GM12865 (cell line): ENCODE measurements at regions not wholly inside any gene's neighbourhood (a gene's known extent, or its start where the extent isn't known, plus 50 kb on each side); places are given as distances from the start of the nearest gene placed in this dataset.

Source experiments
- DNase-seq: peaks from one replicate; pipeline ENCODE4 v3.0.0; 2010; ENCODE audit warnings: low read depth
- H3K4me3 ChIP-seq: 2 replicates; pipeline ENCODE4 v1.5.1; 2011; ENCODE audit warnings: mild to moderate bottlenecking, low read depth, low read length, control low read depth
- TF ChIP-seq, protein P1 (sequence below): IDR thresholded peaks from 2 replicates; pipeline ENCODE4 v1.5.1; 2011; ENCODE audit warnings: low read length, control low read depth, low read depth, inconsistent platforms; ENCODE audit not compliant: insufficient read depth; ENCODE audit errors: missing control alignments

DNA sequence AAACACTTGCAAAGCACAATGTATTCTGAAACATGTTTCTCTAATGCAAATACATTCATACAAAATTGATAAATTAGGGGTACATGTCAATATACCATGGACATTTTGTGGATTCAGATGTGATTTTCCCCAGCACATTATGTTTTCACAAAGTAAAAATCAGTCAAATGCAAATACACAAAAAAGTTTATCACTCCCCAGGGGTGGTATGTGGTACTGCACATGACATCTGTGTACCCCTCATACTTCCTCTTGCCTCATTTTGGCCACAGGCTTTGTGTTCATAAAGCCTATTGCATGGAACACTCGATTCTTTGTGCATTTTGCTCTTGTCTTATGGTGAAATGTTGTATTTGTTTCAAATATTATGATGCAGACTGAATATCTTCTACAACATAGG lies 116.8 kb upstream of the PDE4D start:
- no peak overlapping the region for H3K4me3 ChIP-seq
- peak; percentile 9 for DNase-seq
- TF ChIP-seq, protein P1, sequence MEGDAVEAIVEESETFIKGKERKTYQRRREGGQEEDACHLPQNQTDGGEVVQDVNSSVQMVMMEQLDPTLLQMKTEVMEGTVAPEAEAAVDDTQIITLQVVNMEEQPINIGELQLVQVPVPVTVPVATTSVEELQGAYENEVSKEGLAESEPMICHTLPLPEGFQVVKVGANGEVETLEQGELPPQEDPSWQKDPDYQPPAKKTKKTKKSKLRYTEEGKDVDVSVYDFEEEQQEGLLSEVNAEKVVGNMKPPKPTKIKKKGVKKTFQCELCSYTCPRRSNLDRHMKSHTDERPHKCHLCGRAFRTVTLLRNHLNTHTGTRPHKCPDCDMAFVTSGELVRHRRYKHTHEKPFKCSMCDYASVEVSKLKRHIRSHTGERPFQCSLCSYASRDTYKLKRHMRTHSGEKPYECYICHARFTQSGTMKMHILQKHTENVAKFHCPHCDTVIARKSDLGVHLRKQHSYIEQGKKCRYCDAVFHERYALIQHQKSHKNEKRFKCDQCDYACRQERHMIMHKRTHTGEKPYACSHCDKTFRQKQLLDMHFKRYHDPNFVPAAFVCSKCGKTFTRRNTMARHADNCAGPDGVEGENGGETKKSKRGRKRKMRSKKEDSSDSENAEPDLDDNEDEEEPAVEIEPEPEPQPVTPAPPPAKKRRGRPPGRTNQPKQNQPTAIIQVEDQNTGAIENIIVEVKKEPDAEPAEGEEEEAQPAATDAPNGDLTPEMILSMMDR = peak; percentile 18

DNA sequence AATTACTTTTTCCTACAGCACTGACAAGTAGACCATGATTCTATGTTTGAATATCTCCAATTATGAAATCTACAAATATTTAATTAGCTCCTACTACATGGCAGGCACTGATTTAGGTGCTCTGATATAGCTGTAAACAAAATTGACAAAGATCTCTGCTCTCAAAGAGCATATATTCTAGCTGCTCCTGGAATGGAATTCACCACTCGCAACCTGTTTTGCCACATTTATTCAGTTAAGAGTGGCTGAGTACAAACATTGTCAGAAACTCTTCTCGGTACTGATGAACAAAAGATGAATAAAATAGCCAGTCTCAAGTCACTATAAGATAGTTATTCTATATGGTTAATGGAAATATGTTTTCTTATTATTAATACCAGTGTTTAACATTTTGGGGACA lies 114.2 kb upstream of the PDE4D start:
- H3K4me3 ChIP-seq = no peak overlapping the region
- TF ChIP-seq, protein P1 = no peak
- no peak for DNase-seq

DNA sequence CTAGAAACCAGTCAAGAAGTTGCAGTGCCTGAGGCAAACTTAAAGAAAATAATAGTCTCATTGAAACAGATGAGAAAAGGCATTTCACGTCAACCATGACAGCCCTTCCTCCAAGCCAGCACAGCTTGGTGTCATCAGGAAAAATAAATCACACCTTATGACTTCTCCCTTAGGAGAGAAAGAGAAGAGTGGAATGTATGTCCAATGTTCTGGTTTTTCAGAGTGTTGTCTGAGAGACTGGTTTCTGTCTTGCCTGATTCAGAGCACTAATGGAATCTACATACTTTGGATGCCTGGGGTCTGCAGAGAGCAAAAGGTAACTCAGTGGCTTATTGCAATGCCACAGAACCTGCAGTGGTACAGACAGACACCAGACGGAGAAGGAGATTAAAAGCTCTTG lies 105.5 kb upstream of the PDE4D start:
- no peak for DNase-seq
- TF ChIP-seq, protein P1 = no peak
- no peak overlapping the region for H3K4me3 ChIP-seq

DNA sequence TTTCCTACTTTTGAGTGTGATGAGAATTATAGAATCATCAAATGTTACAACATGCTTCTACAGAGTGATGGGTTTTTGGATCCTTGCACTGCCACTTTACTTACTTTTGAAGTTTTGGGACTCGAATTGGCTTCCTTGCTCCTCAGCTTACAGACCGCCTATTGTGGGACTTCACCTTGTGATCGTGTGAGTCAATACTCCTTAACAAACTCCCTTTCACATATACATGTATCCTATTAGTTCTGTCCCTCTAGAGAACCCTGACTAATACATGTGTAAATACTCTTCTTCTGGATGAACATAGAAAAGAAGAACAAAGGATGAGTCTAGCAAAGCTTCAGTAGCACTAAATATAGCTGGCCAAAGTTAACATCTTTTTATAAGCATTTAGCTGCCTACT lies 98.7 kb upstream of the PDE4D start:
- H3K4me3 ChIP-seq = no peak overlapping the region
- TF ChIP-seq, protein P1 = no peak
- no peak for DNase-seq

DNA sequence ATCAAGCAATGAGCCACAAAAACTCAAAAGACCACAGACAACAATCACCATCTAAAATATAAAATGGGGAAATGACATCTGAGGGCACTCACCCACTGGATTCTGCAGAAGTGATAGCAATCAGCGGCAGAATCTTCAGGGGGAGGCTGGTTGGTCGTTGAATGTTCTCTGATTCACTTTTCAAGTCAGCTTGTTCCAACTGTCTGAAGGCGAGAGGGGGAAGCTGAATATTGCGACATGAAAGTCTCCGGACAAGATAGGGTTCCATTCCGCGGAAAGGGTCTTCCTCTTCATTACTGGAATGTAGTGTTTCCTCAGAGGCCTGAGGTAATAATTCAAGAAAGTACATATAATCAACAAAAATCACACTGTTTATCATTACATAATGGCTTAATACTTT lies 94.9 kb upstream of the PDE4D start:
- DNase-seq = no peak
- TF ChIP-seq, protein P1 = no peak
- no peak overlapping the region for H3K4me3 ChIP-seq

DNA sequence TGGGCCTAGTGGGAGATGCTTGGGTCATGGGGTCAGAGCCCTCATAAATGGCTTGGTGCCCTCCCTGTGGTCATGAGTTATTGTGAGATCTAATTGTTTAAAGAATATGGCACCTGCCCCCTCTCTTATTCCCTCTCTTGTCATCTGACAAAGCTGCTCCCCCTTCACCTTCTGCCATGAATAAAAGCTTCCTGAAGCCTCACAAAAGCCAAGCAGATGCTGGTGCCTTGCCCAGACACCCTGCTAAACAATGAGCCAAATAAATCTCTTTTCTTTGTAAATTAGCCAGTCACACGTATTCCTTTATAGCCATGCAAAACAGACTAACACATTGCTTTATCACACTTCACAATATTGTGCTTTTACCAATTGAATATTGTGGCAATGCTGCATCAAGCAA lies 82.8 kb upstream of the PDE4D start:
- no peak overlapping the region for H3K4me3 ChIP-seq
- TF ChIP-seq, protein P1 = no peak
- DNase-seq = no peak

DNA sequence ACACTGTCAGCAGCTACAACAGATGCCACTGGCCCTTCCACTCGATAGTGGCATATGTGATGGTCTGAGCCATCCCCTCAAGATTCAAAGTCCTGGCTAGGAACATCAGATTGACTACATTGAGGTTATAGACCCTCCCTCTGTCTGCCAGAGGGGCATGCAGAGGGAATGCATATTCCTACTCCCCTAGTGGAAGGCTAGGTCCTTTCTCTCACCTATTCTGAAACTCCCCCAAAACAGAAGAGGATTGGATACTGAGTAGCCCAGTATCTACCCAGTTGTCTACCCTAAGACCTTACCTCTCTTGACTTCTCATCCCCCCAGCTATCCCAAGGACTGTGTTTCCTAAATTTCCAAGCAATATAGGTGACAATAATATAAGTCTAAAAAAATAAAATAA lies 78.5 kb upstream of the PDE4D start:
- no peak for DNase-seq
- H3K4me3 ChIP-seq = no peak overlapping the region
- TF ChIP-seq, protein P1 = no peak
